Keratinocyte (primary cell): ENCODE measurements at regions not wholly inside any gene's neighbourhood (a gene's known extent, or its start where the extent isn't known, plus 50 kb on each side); places are given as distances from the start of the nearest gene placed in this dataset.

Experiments used
- DNase-seq: peaks from one replicate; pipeline ENCODE4 v3.0.0-alpha.2; 2011; ENCODE audit warnings: low read depth, missing footprints, low spot score
- FAIRE-seq: peaks from 2 replicates; lab custom pipeline; 2011; peaks lifted over from hg19 to GRCh38; lab: Jason Lieb, UNC
- H2AFZ ChIP-seq: 2 replicates; pipeline ENCODE4 v1.6.0; 2012; ENCODE audit warnings: low read length, control low read depth, inconsistent platforms; ENCODE audit not compliant: control insufficient read depth
- H3K27ac ChIP-seq: 2 replicates; pipeline ENCODE4 v1.5.1; 2011; ENCODE audit warnings: low read length; ENCODE audit not compliant: control insufficient read depth, insufficient read depth
- H3K27me3 ChIP-seq: 3 replicates; pipeline ENCODE4 v1.6.0; 2011; ENCODE audit warnings: low read length; ENCODE audit not compliant: control insufficient read depth, insufficient read depth; ENCODE audit errors: extremely low read depth
- H3K36me3 ChIP-seq, 2 experiments: 2 replicates in 1 of 2; 3 replicates in 1 of 2; pipeline ENCODE4 v1.5.1; 2011; ENCODE audit warnings: low read length in 2 of 2, mild to moderate bottlenecking in 1 of 2; ENCODE audit not compliant: control insufficient read depth in 2 of 2, insufficient read depth in 2 of 2; ENCODE audit errors: extremely low read depth in 1 of 2
- H3K4me1 ChIP-seq: 3 replicates; pipeline ENCODE4 v1.5.1; 2011; ENCODE audit warnings: low read length; ENCODE audit not compliant: control insufficient read depth, insufficient read depth; ENCODE audit errors: extremely low read depth
- H3K4me2 ChIP-seq: 3 replicates; pipeline ENCODE4 v1.6.0; 2011; ENCODE audit warnings: low read depth, low read length; ENCODE audit not compliant: control insufficient read depth, insufficient read depth; ENCODE audit errors: extremely low read depth
- H3K4me3 ChIP-seq, 3 experiments: fragments of 200-600 bp in 1 of 3; sonication (generic) in 1 of 3; 2 replicates in 2 of 3; 3 replicates in 1 of 3; pipeline ENCODE4 v1.5.1; 2011 to 2016; ENCODE audit warnings: low read length in 3 of 3, mild to moderate bottlenecking in 3 of 3, control low read depth in 2 of 3, inconsistent platforms in 1 of 3, low read depth in 1 of 3, mixed read lengths in 1 of 3, mixed run types in 1 of 3, moderate library complexity in 1 of 3; ENCODE audit not compliant: control insufficient read depth in 2 of 3, insufficient read depth in 2 of 3; ENCODE audit errors: extremely low read depth in 1 of 3
- H3K79me2 ChIP-seq: 2 replicates; pipeline ENCODE4 v1.6.0; 2012; ENCODE audit warnings: low read length; ENCODE audit not compliant: control insufficient read depth, insufficient read depth
- H3K9ac ChIP-seq: 3 replicates; pipeline ENCODE4 v1.6.0; 2011; ENCODE audit warnings: low read length; ENCODE audit not compliant: control insufficient read depth, insufficient read depth; ENCODE audit errors: extremely low read depth
- H3K9me1 ChIP-seq: 3 replicates; pipeline ENCODE4 v1.6.0; 2011; ENCODE audit warnings: low read length; ENCODE audit not compliant: control insufficient read depth, insufficient read depth; ENCODE audit errors: extremely low read depth
- H3K9me3 ChIP-seq: 2 replicates; pipeline ENCODE4 v1.5.1; 2012; ENCODE audit warnings: low read depth, low read length; ENCODE audit not compliant: control insufficient read depth
- H4K20me1 ChIP-seq: 3 replicates; pipeline ENCODE4 v1.6.0; 2011; ENCODE audit warnings: low read length; ENCODE audit not compliant: control insufficient read depth, insufficient read depth; ENCODE audit errors: extremely low read depth
- EZH2 ChIP-seq: IDR thresholded peaks from one replicate; pipeline ENCODE4 v1.6.1; 2012; ENCODE audit warnings: inconsistent platforms, mild to moderate bottlenecking, low read length, moderate library complexity
- dilution Hi-C: fragments of 300-500 bp; cut with MboI; formaldehyde crosslinking; loops from one replicate; pipeline ENCODE4 v1.7.0; 2020; ENCODE audit warnings: low sequenced_read_pairs; ENCODE audit not compliant: extremely low pct_ligation_motif_present
- TF ChIP-seq, protein P1 (sequence below), 3 experiments: IDR thresholded peaks in 1 of 3; conservative IDR thresholded peaks in 1 of 3; optimal IDR thresholded peaks in 1 of 3; 2 replicates in 2 of 3; 3 replicates in 1 of 3; pipeline versions ENCODE3 to v1.5.1; 2011; ENCODE audit warnings: low read length in 3 of 3, mild to moderate bottlenecking in 3 of 3, moderate library complexity in 2 of 3, control low read depth in 1 of 3, inconsistent platforms in 1 of 3; ENCODE audit not compliant: insufficient read depth in 2 of 3; ENCODE audit errors: extremely low read depth in 1 of 3

DNA sequence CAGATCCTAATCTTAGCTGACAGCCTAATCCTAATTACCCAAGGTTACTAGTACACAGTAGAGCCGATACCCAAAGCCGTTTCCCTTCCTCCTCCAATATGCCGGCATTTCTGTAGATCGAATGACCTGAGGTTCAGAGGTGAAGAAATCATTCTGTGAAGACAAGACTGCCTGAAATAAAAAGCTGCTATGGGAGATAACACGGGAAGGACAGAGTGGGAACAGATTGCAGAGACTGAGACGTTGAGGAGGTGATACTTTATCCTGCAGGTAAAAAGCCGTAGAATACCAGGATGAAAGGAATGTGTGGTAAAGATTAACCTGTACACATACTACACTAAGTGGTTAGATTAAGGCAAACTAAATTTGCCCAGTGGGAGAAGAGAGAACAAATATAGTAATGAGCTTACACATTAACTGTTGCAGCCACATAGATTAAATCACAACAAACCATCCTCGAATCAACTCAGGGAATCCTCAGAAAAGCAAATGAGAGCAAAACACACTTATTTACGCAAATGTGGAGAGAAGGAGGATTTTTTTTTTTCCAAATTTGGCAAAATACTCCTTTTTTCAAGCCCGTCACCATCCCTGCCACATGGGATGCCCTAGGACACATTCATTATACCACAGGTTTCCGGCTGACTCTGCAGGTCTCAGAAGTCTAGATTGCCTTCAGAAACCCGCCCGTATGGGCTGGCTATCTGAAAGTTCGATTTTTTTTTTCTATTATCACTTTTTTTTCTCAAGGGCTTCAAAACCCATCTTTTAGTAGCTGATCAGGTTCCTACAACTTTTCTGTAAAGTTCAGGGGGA lies 188.0 kb downstream of the TTC8 start:
- no peaks in the 10 kb centered on the region for H3K4me1 ChIP-seq
- no peaks in the 10 kb centered on the region for H4K20me1 ChIP-seq
- no peaks in the 10 kb centered on the region for H3K9me3 ChIP-seq
- H3K9ac ChIP-seq = no peak overlapping the region
- DNase-seq (no peak), FAIRE-seq (no peak)
- TF ChIP-seq EZH2 = no peak
- TF ChIP-seq, protein P1, sequence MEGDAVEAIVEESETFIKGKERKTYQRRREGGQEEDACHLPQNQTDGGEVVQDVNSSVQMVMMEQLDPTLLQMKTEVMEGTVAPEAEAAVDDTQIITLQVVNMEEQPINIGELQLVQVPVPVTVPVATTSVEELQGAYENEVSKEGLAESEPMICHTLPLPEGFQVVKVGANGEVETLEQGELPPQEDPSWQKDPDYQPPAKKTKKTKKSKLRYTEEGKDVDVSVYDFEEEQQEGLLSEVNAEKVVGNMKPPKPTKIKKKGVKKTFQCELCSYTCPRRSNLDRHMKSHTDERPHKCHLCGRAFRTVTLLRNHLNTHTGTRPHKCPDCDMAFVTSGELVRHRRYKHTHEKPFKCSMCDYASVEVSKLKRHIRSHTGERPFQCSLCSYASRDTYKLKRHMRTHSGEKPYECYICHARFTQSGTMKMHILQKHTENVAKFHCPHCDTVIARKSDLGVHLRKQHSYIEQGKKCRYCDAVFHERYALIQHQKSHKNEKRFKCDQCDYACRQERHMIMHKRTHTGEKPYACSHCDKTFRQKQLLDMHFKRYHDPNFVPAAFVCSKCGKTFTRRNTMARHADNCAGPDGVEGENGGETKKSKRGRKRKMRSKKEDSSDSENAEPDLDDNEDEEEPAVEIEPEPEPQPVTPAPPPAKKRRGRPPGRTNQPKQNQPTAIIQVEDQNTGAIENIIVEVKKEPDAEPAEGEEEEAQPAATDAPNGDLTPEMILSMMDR (optimal IDR thresholded peaks at IDR 0.05 in 1 of 3, IDR thresholded peaks at IDR 0.05 in 1 of 3, conservative IDR thresholded peaks at IDR 0.05 in 1 of 3; ENCODE audit: extremely low read depth in 1 of 3, insufficient read depth in 2 of 3, low read length in 3 of 3) = no peak
- H3K27me3 ChIP-seq = no peaks in the 10 kb centered on the region
- no peak overlapping the region for H2AFZ ChIP-seq
- dilution Hi-C loops = no loop called here
- no peaks in the 10 kb centered on the region for H3K79me2 ChIP-seq
- H3K4me3 ChIP-seq = no peak overlapping the region
- H3K27ac ChIP-seq = no peak overlapping the region
- H3K9me1 ChIP-seq = no peaks in the 10 kb centered on the region
- no peaks in the 10 kb centered on the region for H3K36me3 ChIP-seq
- no peak overlapping the region for H3K4me2 ChIP-seq

DNA sequence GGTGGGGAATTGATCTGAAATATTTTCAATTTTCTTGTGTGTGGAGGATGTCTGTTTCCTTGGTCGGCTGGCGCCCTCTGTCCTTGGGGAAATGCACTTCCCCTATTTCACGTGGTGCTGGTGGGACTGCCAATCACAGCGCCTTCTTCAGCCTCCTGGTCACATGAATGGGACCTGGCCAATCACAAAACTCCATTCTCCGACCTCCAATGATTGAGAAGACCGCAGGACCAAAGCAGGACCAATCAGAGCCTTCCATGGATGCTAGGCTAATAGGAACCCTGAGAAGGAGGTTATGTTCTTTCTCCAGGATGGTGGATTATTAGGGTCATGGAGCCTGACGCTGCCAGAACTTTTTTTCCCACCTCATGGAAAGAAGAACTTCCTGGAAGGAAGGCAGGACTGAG lies 188.7 kb downstream of the TTC8 start:
- no peak overlapping the region for H3K4me2 ChIP-seq
- H3K9ac ChIP-seq = no peak overlapping the region
- dilution Hi-C loops = no loop called here
- no peaks in the 10 kb centered on the region for H3K27me3 ChIP-seq
- no peaks in the 10 kb centered on the region for H3K9me1 ChIP-seq
- H3K9me3 ChIP-seq = no peaks in the 10 kb centered on the region
- H3K36me3 ChIP-seq = no peaks in the 10 kb centered on the region
- H2AFZ ChIP-seq = no peak overlapping the region
- TF ChIP-seq EZH2 = no peak
- TF ChIP-seq, protein P1 (optimal IDR thresholded peaks at IDR 0.05 in 1 of 3, IDR thresholded peaks at IDR 0.05 in 1 of 3, conservative IDR thresholded peaks at IDR 0.05 in 1 of 3; ENCODE audit: extremely low read depth in 1 of 3, insufficient read depth in 2 of 3, low read length in 3 of 3) = peak in 2 of 3 experiments; percentile 51 to 70
- H3K27ac ChIP-seq = no peak overlapping the region
- no peak overlapping the region for H3K4me3 ChIP-seq
- FAIRE-seq (no peak), DNase-seq (no peak)
- H3K4me1 ChIP-seq = no peaks in the 10 kb centered on the region
- H4K20me1 ChIP-seq = no peaks in the 10 kb centered on the region
- H3K79me2 ChIP-seq = no peaks in the 10 kb centered on the region
